Right renal pelvis (tissue), 4 donors: ENCODE measurements at regions not wholly inside any gene's neighbourhood (a gene's known extent, or its start where the extent isn't known, plus 50 kb on each side); places are given as distances from the start of the nearest gene placed in this dataset.
"Not testable (repeated sequence)": the region's sequence is repeated elsewhere in the genome, so short reads cannot be mapped to it uniquely, and the experiment has no call there.

Experiments
- DNase-seq, 4 donors: peaks; one replicate each; pipeline ENCODE4 v3.0.0-alpha.2; 2013; ENCODE audit warnings: low read depth in 4 of 4, low spot score in 3 of 4, missing footprints in 1 of 4

DNA sequence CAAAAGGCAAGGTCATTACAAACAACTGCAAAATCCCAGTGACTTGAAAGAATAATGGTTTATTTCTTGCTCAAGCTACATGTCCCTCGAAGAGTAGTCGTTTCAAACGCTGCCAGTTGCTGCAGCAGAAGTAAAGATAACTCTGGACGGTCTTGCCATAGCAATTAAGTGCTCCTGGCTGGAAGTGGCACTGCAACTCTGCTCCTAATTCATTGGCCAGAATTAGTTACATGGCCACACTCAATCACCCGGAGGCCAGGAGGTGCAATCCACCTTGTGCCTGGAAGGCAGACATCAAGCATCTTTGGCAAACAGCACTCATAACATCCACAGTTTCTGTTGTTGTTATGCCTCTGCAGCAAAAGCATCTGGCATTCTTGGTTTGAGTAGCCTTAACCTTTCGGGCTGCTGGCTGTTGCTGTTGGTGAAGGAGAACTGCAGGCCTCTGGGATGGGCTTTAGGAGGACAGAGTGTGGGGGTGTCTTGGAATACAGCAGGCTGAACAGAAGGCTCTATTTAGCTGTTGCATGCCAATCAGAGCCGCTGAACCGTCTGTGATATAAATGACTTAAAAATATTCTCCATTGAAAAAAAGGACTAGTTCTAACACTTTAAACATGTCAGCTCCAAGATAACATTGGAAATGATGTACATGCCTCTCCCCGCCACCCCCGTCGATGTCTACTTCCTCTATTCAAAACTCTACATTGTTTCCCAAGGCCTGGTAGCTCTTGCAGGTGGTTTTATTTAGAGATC, 123.5 kb upstream of the DYRK2 start:
- no peak for DNase-seq

DNA sequence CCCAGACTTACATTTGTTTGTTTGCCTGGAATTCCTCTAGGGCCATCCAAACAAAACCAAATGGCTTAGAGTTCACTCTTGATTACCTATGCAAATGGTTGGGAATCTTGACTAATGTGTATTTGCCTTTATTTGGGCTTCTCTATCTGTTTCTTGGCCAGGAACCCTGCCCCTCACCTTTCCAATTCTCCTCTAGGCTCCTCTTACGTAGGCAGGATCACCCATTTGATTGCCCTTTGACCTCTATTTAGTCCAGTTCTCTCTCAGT, 123.0 kb upstream of the DYRK2 start:
- no peak for DNase-seq

DNA sequence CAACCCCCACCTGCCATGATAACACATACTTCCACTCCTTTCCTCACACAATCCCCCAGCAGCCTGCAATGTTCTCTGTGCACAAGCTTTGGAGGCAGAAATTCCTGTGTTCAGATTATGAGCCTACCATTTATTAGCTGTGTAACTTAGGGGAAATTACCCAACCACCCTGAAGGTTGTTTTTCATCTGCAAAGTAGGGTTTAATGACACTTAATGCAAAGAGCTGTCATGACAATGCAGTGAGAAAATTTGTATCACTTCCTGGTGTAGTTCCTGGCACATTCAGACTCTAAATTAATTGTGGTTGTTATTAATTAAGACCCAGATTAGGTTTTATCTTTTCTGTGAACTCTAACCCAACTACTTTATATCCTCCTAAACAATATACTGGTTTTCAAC, 122.4 kb upstream of the DYRK2 start:
- DNase-seq = no peak

DNA sequence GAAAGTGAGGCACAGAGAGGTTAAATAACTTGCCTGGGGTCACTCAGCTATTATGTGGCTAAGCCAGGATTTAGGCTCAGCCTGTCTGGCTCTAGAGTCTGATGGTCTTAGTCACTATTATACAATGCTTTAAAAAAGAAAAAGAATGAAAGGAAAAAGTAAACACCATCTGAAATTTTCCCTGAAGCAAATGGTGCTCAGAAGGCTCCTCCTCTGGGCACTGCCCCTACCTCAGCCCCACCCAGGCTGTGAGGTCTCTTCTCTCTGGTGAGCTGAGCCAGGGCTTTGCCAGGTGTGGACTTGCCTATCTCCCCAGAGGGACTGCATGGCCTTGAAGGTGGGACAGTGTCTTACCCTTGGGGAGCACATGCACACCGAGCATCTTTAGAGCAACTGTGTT, 117.5 kb upstream of the DYRK2 start:
- DNase-seq = no peak

DNA sequence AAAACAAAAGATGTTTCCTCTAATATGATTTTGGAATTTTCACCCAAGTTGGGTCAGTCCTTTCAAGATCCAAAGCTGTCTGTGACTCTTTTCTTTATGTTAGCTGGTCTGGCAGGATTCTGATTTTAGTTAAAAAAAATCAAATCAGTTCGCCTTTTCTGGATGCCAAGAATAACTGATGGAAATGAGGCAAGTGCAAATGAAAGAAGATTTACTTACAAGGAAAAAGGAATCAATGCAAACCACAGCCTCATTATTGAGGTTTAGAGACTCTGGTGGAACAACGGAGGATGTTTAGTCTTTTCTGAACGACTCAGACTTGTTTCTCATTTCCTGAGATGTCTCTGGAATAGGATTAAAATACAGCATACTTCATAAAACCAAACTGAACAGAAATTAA, 117.0 kb upstream of the DYRK2 start:
- no peak for DNase-seq

DNA sequence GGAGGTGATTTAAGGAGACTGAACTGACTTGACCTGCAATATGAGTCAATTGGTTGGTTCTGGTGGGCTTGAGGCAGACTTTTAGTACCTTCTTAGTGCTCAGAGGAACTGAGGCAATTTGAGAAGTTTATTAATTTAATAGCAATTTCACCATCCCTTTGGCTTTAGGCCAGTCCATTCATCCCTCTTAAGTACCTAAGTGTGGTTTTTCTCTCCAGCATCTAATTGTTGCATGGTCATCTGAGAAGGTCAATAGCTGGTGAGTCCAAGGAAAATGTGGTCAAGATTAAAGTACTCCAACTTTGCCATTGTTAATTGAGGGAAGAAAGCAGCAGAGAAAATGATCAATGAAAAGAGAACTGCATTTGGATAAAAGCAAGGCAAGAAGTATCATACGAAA, 115.4 kb upstream of the DYRK2 start:
- DNase-seq = no peak

DNA sequence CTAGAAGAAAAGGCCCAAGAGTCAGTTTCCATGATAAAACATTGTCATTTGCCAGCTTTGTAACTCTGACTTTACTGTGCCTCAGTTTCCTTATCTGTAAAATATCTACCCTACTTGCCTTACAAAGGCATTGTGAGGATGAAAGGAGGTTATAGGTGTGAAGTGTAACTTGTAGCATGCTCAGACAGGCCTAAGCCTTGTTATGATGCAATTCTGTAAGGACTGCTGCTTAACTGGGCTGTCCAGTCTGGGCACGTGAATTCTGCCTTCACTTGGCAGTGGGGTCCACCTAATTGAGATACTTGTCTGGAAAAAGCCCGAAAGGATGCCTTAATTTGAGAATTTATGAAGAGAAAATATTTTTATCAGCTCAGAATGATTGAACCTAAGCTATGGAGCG, 114.5 kb upstream of the DYRK2 start:
- no peak for DNase-seq

DNA sequence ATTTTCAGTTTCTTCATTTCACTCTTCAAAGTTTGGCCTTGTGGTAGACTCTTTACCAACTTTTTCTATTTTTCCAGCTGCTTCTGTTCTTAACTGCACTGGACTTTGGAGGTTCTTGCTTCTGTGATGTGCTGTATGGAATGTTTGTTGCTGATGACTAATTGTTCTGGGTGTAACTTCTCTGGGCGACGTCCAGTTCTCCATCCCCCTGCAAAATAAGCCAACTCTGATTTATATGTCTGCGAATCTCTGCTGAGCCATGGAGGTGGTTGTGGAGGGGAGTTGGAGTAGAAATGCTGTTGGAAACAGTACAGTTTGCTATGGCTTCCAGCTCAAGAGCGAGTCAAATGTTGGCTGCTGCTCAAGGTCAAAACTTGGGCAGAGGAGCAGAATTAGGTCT, 113.9 kb upstream of the DYRK2 start:
- DNase-seq = no peak

DNA sequence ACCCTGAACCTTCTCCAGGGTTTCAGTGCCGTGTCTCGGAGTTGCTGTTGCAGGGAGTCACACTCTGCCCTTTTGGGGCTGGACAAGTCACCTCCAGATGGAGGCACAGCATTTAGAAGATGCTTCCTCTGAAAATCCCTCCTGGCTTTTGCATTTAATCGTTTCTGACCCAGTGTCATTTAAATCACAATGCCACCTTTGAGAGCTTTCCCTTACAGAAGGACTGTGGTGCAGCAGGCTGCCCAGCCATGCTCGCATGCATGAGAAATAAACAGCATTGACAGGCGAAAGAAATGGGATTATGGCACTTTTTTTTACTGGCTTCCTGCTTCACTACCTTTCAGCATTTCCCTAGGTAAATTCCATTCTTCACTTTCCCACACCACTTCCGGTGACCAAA, 113.4 kb upstream of the DYRK2 start:
- DNase-seq = no peak

DNA sequence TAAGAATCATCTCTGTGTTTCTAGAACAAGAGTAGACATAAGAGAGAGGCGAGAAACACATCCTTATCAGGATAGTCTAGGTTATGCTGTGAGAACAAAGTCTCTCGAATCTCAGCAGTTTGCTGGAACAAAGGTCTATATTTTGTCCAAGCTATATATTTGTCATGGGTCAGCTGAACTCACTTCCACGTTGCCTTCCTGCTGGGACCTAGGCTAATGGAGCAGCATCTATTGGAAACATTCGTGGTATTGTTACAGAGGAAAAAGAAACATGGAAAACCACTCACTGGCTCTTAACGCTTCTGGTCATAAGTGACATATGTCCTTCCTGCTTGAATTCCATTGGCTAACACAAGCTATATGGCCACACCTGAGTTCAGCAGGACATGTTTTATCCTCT, 112.6 kb upstream of the DYRK2 start:
- DNase-seq = no peak

DNA sequence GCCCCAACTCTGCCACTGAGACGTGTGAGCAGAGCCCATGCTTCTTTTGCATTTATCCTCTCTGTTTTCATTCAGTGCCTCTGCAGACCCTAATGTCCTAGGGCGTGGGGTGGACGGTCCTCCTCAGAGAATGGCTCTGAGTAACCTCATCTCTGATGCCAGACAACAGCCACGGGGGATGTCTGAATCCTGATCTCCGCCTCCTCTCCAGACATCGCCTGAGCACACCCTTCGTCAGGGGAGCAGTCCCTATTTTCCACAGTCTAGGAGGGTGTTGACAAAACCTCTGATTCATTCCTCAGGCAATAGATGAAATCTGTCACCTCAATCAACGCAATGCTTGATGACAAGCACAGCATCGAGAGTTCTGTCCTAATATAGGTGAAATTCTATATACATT, 109.2 kb upstream of the DYRK2 start:
- DNase-seq = no peak

DNA sequence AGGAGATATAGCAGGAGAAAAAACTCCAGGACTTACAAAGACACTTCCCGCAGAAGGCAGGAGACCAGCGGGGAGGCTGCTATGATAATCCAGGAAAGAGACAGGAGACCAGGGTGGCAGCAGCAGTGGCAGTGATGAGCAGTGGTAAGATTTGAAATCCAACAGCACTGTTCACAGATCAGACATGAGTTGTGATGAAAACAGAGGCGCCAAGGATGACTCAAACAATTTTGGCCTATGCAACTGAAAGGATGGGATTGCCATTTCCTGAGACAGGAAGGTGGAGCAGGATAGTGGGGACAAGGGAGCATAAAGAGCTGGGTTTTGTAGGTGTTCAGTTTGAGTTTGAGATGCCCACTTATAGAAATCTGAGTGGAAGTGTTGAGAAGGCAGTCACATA, 108.6 kb upstream of the DYRK2 start:
- DNase-seq = no peak

DNA sequence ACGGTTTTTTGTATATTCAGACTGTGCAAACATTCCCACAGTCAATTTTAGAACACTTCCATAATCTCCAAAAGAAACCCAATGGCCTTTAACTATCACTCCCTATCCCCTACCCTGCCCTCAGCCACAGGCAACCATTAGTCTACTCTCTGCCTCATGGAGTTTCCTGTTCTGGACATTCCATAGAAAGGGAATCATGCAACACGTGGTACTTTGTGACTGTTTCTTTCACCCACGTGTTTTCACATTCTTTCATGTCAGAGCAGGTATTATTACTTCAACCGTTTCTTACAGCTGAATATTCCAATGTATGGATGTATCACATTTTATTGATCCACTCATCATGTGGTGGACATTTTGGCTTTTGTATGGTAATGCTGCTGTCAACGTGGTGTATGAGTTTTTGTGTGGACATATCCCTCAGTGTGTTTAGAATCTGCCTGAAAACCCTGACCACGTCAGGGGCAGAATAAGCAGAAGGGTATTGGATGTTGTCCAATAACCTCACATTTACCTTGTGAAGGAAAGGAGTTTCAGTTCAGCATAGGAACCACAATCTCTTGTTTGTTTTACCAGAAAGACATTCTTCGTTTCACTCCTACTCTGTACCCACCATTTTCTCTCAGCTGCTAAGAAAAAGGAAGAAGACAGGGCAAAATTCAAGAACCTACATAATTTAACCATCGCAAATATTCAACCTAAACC, 107.5 kb upstream of the DYRK2 start:
- DNase-seq = no peak

DNA sequence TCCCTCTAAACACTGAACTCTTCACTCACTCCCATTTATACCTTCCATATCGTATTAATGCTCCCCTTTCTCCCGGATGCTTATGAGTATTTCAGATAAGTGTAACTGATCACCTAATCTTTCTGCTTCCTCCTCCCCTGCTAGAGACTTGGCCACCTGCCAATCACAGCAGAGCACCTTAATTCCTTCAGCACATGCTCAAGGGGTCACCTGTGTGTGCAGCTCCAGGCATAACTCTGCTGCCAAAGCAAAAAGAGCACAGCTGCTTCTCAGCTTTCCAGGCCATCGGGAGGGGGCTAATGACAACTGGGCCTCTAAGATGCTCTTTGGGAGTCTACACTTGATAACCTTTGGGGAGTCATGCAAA, 106.9 kb upstream of the DYRK2 start:
- peak in 2 of 4 donors; percentile 17 to 28 for DNase-seq

DNA sequence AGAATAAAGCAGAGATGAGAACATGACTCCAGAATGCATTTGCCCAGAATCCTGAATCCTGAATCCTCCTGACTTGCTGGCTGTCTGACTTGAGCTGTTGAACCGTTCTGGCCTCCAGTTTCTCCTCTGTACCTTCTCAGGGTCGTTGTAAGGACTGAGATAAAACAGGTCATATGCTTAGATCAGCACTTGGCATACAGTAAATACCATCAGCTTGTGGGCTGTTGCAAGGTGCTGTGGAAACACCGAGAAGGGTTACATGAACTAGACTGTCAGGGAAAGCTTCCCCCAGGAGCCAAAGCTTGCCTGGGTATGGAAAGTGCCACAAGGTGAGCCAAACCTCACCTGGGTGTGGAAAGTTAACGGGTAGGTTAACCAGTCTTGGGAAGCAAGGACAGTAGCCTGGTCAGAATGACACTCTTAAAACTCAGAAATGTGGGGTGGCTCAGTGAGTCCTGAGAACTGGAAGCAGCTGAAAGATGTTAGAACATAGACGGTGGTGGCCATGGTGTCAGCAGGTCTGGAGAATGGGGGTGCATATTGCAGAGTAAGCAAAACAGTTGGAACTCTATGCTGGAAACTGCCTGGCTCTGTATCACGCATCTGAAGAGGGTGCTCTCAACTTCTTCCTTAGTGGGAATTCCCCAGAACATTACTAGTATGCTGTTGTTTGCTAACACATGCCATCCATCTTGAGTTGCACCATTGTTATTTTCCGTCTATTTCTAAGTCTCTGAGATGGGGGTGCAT, 105.3 kb upstream of the DYRK2 start:
- DNase-seq = no peak

DNA sequence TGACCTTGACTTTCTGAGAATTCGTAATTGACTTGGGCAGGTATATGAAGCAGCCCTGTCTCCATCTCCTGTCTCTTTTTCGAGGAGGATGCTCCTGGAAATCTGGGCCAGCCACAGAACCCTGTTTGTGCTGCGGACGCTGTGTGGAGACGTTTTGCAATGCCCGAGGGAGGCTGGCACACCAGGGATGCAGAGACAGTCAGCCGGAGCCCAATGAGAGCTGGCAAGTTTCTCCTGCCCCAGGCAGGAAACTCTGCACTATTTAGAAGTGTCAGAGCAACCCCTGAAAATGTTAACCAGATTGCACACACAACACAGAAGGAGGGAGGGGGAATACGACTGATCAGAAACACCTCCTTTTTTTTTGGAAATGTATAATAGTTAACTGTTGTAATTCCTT, 103.2 kb upstream of the DYRK2 start:
- no peak for DNase-seq

DNA sequence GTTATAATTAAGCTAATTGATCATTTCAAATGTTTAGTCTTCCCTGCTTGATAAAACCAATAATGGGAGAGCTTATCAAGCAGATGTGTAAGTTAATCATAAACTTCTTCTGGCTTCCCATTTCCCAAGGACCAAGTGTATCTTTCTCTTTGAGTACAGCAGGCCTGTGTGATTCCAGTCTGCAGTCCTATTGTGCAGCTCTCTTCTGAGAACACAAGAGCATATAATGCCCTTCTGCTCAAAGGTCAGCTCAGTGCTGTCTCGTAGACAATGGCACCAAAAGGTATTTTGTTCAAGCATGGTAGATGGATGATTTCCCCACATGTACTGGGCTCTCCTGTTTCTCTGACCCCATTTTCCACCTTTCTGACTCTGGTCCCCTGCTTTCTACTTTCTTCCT, 101.8 kb upstream of the DYRK2 start:
- DNase-seq = no peak

DNA sequence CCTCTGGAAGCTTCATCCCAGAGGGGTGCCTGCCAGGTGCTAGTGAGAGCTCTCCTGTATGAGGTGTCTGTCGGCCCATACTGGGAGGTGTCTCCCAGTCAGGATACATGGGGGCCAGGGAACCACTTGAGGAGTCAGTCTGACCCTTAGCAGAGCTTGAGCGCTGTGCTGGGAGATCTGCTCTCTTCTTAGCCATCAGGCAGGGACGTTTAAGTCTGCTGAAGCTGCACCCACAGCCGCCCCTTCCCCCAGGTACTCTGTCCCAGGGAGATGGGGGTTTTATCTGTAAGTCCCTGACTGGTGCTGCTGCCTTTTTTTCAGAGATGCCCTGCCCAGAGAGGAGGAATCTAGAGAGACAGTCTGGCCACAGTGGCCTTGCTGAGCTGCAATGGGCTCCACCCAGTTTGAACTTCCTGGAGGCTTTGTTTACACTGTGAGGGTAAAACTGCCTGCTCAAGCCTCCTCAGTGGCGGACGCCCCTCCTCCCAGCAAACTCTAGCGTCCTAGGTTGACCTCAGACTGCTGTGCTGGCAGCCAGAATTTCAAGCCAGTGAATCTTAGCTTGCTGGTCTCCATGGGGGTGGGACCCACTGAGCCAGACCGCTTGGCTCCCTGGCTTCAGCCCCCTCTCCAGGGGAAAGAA, 93.3 kb upstream of the DYRK2 start:
- DNase-seq = not testable (repeated sequence)

DNA sequence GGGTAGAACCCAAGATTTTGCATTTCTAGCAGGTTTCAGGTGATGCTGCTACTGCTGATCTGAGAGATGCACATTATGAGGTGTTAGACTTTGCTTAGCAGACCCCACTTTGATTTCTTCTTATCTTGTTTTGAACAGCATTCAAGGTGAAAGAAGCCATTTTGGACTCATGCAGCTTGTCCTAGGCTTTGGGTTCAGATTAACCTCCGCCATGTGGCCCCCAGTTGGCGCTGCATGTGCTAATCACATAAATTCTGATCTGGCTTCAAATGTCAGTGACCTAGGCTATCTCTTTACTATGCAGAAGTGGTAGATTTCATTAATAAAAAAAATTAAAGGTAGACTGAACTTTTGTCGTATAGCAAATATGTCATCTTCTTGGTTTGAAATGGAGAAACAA, 89.8 kb upstream of the DYRK2 start:
- DNase-seq = no peak

DNA sequence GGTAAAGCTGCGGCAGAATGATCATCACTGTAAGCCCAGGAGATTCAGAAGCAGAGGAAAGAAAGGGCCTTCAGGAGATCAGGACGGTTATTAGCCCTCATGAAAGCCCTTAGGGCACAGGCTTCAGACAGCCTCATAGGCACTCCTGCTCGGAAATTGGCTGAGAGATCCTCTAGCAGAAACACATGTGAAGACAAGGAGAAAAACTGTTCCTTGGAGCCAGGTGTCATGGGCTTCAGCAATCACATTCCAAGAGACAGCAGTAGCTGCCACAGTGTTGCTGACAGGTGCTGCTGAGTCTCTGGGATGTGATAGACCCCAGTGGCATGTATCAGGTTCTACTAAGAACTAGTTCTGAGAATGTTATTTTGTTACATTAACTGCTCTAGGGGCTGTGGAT, 88.8 kb upstream of the DYRK2 start:
- no peak for DNase-seq

DNA sequence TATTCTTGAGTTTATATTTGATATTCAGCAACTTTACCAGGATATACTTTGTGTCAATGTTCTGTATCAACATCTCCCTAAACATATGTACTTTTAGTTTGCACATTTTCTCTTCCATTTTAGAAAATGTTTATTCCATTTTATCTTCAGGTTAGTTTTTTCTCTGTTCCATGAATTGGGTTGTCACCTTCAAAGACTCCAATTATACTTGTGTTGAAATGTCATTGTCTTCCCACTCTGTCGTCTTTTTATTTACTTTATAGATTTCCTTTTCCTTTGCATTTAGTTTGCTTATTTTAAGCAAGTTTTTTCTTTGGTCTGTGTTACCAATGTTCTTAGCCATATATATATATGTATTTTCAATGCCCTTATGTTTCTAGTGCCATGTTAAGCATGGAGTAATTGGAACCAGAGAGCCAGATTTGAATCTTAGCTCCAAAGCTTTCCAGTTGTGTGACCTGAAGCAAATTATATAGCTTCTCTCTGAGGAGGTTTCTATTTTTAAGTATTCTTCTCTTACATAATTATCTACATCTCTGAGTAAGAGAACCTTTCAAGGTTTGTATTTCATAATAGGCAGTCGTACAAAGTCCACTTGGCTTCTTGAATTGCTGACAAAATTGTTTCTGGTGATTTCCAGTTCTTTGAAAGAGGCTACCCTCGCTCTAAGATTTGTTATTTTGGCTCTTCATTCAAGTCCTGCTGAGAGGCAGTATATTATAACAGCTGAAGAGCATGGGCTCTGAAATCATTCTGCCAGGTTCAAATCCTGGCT, 85.8 kb upstream of the DYRK2 start:
- DNase-seq = no peak
